K562 (cell line): ENCODE measurements at regions not wholly inside any gene's neighbourhood (a gene's known extent, or its start where the extent isn't known, plus 50 kb on each side); places are given as distances from the start of the nearest gene placed in this dataset.

Experiments used
- ATAC-seq: fragments of 200-7000 bp; cut with Tn5 transposase; 3 replicates; pipeline ENCODE4 v1.9.1; 2020; ENCODE audit warnings: moderate library complexity
- BruUV-seq: library from RNA; stranded (reverse); fragments of 400-500 nt; replicated peaks from 2 replicates; lab custom pipeline; 2021; lab: Mats Ljungman, UMichigan
- CTCF ChIA-PET: fragments of 300-600 bp; formaldehyde crosslinking; extraction: SDS; loops from one replicate; lab custom pipeline; 2021; ENCODE audit warnings: low intra/inter-chr PET ratio; lab: Yijun Ruan, JAX
- POLR2A ChIA-PET: fragments of 300-600, 350-650 bp; sonication (Branson Sonifier 250); formaldehyde crosslinking; extraction: SDS; loops from one replicate; lab custom pipeline; 2021; ENCODE audit warnings: antibody characterized with exemption, inconsistent platforms; lab: Yijun Ruan, JAX
- DNase-seq, 4 experiments: peaks; one replicate each; pipeline versions ENCODE4 v3.0.0 to v3.0.0-alpha.2; 2011 to 2018; ENCODE audit warnings: low spot score in 3 of 4, mixed read lengths in 3 of 4; ENCODE audit errors: extremely low read depth in 1 of 4
- FAIRE-seq: peaks from 2 replicates; lab custom pipeline; 2011; peaks lifted over from hg19 to GRCh38; lab: Jason Lieb, UNC
- H2AFZ ChIP-seq: 2 replicates; pipeline ENCODE4 v1.6.0; 2011; ENCODE audit warnings: low read depth, low read length, control low read depth, inconsistent platforms
- H3K27ac ChIP-seq: fragments of 200-600 bp; 3 replicates; pipeline ENCODE4 v1.8.0; 2011; ENCODE audit warnings: low read depth, mild to moderate bottlenecking, control low read depth, inconsistent platforms, low read length, moderate library complexity, mixed read lengths; ENCODE audit errors: extremely low read depth
- H3K27me3 ChIP-seq, 2 experiments: fragments of 300-600 bp in 1 of 2; 2 replicates in 1 of 2; 3 replicates in 1 of 2; pipeline versions ENCODE4 v1.6.0 to v1.8.0; 2011; ENCODE audit warnings: inconsistent platforms in 2 of 2, low read length in 2 of 2, mild to moderate bottlenecking in 1 of 2, mixed read lengths in 1 of 2, moderate library complexity in 1 of 2; ENCODE audit not compliant: control insufficient read depth in 2 of 2, insufficient read depth in 2 of 2
- H3K36me3 ChIP-seq: fragments of 300-600 bp; 3 replicates; pipeline ENCODE4 v1.8.0; 2011; ENCODE audit warnings: mild to moderate bottlenecking, low read length, inconsistent platforms; ENCODE audit not compliant: control insufficient read depth, insufficient read depth
- H3K4me1 ChIP-seq, 2 experiments: fragments of 200-600 bp in 1 of 2; replicated peaks in 1 of 2; 2 replicates in 1 of 2; 3 replicates in 1 of 2; pipeline versions ENCODE4 v1.5.1 to v1.8.0; 2011; ENCODE audit warnings: inconsistent platforms in 2 of 2, low read length in 2 of 2, mild to moderate bottlenecking in 1 of 2, mixed read lengths in 1 of 2, moderate library complexity in 1 of 2; ENCODE audit not compliant: control insufficient read depth in 2 of 2, insufficient read depth in 2 of 2
- H3K4me2 ChIP-seq: 2 replicates; pipeline ENCODE4 v1.6.1; 2011; ENCODE audit warnings: low read length, control low read depth, inconsistent platforms, mixed read lengths; ENCODE audit not compliant: insufficient read depth
- H3K4me3 ChIP-seq: fragments of 200-600 bp; sonication (generic), shearing (Covaris generic); 2 replicates; pipeline ENCODE4 v1.5.1; 2016; ENCODE audit warnings: control low read depth, inconsistent platforms
- H3K79me2 ChIP-seq: fragments of 200-600 bp; 3 replicates; pipeline ENCODE4 v1.8.0; 2011; ENCODE audit warnings: low read length, inconsistent platforms; ENCODE audit not compliant: control insufficient read depth, insufficient read depth
- H3K9ac ChIP-seq, 2 experiments: 2 replicates each; pipeline versions ENCODE4 v1.6.0 to v1.6.1; 2011; ENCODE audit warnings: low read depth in 2 of 2, low read length in 2 of 2, control low read depth in 1 of 2, inconsistent platforms in 1 of 2, mild to moderate bottlenecking in 1 of 2, mixed read lengths in 1 of 2; ENCODE audit not compliant: insufficient read depth in 1 of 2
- H3K9me1 ChIP-seq: one replicate; pipeline ENCODE4 v1.6.0; 2011; ENCODE audit warnings: inconsistent platforms, mild to moderate bottlenecking, low read length, moderate library complexity; ENCODE audit not compliant: control insufficient read depth, insufficient read depth
- H3K9me3 ChIP-seq: replicated peaks from 2 replicates; pipeline ENCODE4 v1.5.1; 2011; ENCODE audit warnings: low read depth, low read length, inconsistent platforms; ENCODE audit not compliant: control insufficient read depth, insufficient read depth
- H4K20me1 ChIP-seq: replicated peaks from 2 replicates; pipeline ENCODE4 v1.6.1; 2011; ENCODE audit warnings: low read length, inconsistent platforms, mixed read lengths; ENCODE audit not compliant: control insufficient read depth, insufficient read depth
- FOXK2 ChIP-seq, 2 experiments: fragments of 450-650 bp; IDR thresholded peaks in 1 of 2; conservative IDR thresholded peaks in 1 of 2; 2 replicates each; pipeline ENCODE4 v1.6.1; 2016; ENCODE audit warnings: low read depth in 2 of 2, mild to moderate bottlenecking in 1 of 2
- MAFK ChIP-seq: IDR thresholded peaks from 2 replicates; pipeline ENCODE4 v1.6.1; 2011; ENCODE audit warnings: low read length, improper control_type of control experiment
- MEF2D ChIP-seq: conservative IDR thresholded peaks from 2 replicates; pipeline ENCODE4 v1.6.1; 2016; ENCODE audit warnings: low read depth, missing genetic modification characterization, missing compliant biosample characterization
- ZFP1 ChIP-seq: fragments of 450-650 bp; formaldehyde crosslinking; IDR thresholded peaks from 2 replicates; pipeline ENCODE4 v1.4.0; 2020; ENCODE audit warnings: mild to moderate bottlenecking, mixed read lengths
- ZKSCAN1 ChIP-seq: fragments of 150-350 bp; IDR thresholded peaks from 2 replicates; pipeline ENCODE4 v1.6.1; 2016; ENCODE audit warnings: low read depth, low read length
- ZNF316 ChIP-seq: fragments of 450-650 bp; IDR thresholded peaks from 2 replicates; pipeline ENCODE4 v1.6.1; 2016
- WGBS: fragments of 100-300 bp; shearing (Covaris generic); methylation state at CpG from one replicate; pipeline ENCODE4 v1.1.6; 2016; ENCODE audit warnings: low coverage, mixed read lengths; ENCODE audit not compliant: insufficient coverage; ENCODE audit errors: missing lambda C conversion rate; 5-methylcytosine and 5-hydroxymethylcytosine counted together
- in situ Hi-C: fragments of 300-500 bp; cut with MboI; formaldehyde crosslinking; loops from 4 replicates; pipeline ENCODE4 v1.15.0; 2018; ENCODE audit warnings: inconsistent platforms, mixed read lengths
- intact Hi-C: fragments of 100-400 bp; cut with micrococcal nuclease; formaldehyde crosslinking; loops from 2 replicates; pipeline ENCODE4 v1.14.2; 2022
- TF ChIP-seq, protein P1 (sequence below): fragments of 450-650 bp; formaldehyde crosslinking; IDR thresholded peaks from 2 replicates; pipeline ENCODE4 v1.4.0; 2020; ENCODE audit warnings: mild to moderate bottlenecking

- TF ChIP-seq, protein P1, sequence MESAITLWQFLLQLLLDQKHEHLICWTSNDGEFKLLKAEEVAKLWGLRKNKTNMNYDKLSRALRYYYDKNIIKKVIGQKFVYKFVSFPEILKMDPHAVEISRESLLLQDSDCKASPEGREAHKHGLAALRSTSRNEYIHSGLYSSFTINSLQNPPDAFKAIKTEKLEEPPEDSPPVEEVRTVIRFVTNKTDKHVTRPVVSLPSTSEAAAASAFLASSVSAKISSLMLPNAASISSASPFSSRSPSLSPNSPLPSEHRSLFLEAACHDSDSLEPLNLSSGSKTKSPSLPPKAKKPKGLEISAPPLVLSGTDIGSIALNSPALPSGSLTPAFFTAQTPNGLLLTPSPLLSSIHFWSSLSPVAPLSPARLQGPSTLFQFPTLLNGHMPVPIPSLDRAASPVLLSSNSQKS (CRISPR knock-in tag) = no peak
- TF ChIP-seq MAFK (no peak), MEF2D (tag) (no peak)
These were observed 334.6 kb downstream of the MED10 start (continued) for GRCh38 chr5:6043491-6044310.

- in situ Hi-C loops (no loop called here), intact Hi-C loops (no loop called here)
- ChIA-PET POLR2A (no interaction called here), CTCF (no interaction called here)
- Histone ChIP-seq H3K27ac (no peak overlapping the region), H2AFZ (no peak overlapping the region), H3K27me3 (peaks cover 10 to 35% of the 10 kb centered on the region in 2 experiments; a peak in 4 of 5 replicates), H3K9me3 (no peaks in the 10 kb centered on the region), H3K9me1 (no peaks in the 10 kb centered on the region), H4K20me1 (no peaks in the 10 kb centered on the region), H3K4me2 (no peak overlapping the region), H3K4me3 (no peak overlapping the region), H3K36me3 (no peaks in the 10 kb centered on the region), H3K4me1 (no peaks in the 10 kb centered on the region), H3K79me2 (no peaks in the 10 kb centered on the region), H3K9ac (no peak overlapping the region)
- 3% methylated on average over 8 of the region's 10 CpGs for WGBS
- no peak for ATAC-seq
- TF ChIP-seq FOXK2 (conservative IDR thresholded peaks at IDR 0.05 in 1 of 2, IDR thresholded peaks at IDR 0.05 in 1 of 2; ENCODE audit: low read depth in 2 of 2) (no peak), ZNF316 (0 out of 2 replicates have a peak, but pooled peaks have one; percentile 19), ZKSCAN1 (no peak), ZFP1 (no peak)
- BruUV-seq = no TSS peak
- no peak for DNase-seq
- FAIRE-seq = no peak
These were observed 336.3 kb downstream of the MED10 start for GRCh38 chr5:6041977-6042550.
